Loucy (cell line): ENCODE measurements at regions not wholly inside any gene's neighbourhood (a gene's known extent, or its start where the extent isn't known, plus 50 kb on each side); places are given as distances from the start of the nearest gene placed in this dataset.

Experiments
- H2AFZ ChIP-seq: fragments of 200-600 bp; sonication (generic); 2 replicates; pipeline ENCODE4 v1.6.0; 2016; ENCODE audit warnings: antibody characterized with exemption, mild to moderate bottlenecking, low read length, moderate library complexity
- H3F3A ChIP-seq: fragments of 200-600 bp; 2 replicates; pipeline ENCODE4 v1.6.0; 2016; ENCODE audit warnings: antibody characterized with exemption, low read depth, mild to moderate bottlenecking
- H3K27me3 ChIP-seq: fragments of 200-600 bp; sonication (generic); 2 replicates; pipeline ENCODE4 v1.6.1; 2014; ENCODE audit warnings: low read length, mild to moderate bottlenecking; ENCODE audit not compliant: insufficient read depth, poor library complexity, severe bottlenecking
- H3K36me3 ChIP-seq: fragments of 200-600 bp; sonication (generic); 2 replicates; pipeline ENCODE4 v1.6.1; 2016; ENCODE audit warnings: low read length; ENCODE audit not compliant: insufficient read depth
- H3K4me1 ChIP-seq: fragments of 200-600 bp; sonication (generic); 2 replicates; pipeline ENCODE4 v1.5.1; 2014; ENCODE audit warnings: low read length, mild to moderate bottlenecking; ENCODE audit not compliant: insufficient read depth, poor library complexity, severe bottlenecking
- H3K4me2 ChIP-seq: fragments of 200-600 bp; sonication (generic); 2 replicates; pipeline ENCODE4 v1.6.0; 2014; ENCODE audit warnings: antibody characterized with exemption, low read length, low read depth, mild to moderate bottlenecking; ENCODE audit not compliant: poor library complexity, severe bottlenecking
- H3K4me3 ChIP-seq: fragments of 200-600 bp; sonication (generic); 2 replicates; pipeline ENCODE4 v1.5.1; 2014; ENCODE audit warnings: low read length, mild to moderate bottlenecking, mixed read lengths; ENCODE audit not compliant: poor library complexity, severe bottlenecking
- H3K79me2 ChIP-seq: fragments of 200-600 bp; sonication (generic); 2 replicates; pipeline ENCODE4 v1.6.1; 2014; ENCODE audit warnings: low read length; ENCODE audit not compliant: insufficient read depth
- H3K9ac ChIP-seq: fragments of 200-600 bp; sonication (generic); 2 replicates; pipeline ENCODE4 v1.6.0; 2014; ENCODE audit warnings: mild to moderate bottlenecking, low read depth, low read length, moderate library complexity; ENCODE audit not compliant: poor library complexity, severe bottlenecking
- H3K9me2 ChIP-seq: fragments of 200-600 bp; sonication (generic); replicated peaks from 2 replicates; pipeline ENCODE4 v1.6.1; 2016; ENCODE audit warnings: low read depth, low read length, mixed read lengths
- H3K9me3 ChIP-seq: fragments of 200-600 bp; sonication (generic); 2 replicates; pipeline ENCODE4 v1.6.1; 2014; ENCODE audit warnings: mild to moderate bottlenecking, antibody characterized with exemption, low read length, low read depth; ENCODE audit not compliant: insufficient read depth
- H4K20me1 ChIP-seq: fragments of 200-600 bp; sonication (generic); 2 replicates; pipeline ENCODE4 v1.6.0; 2014; ENCODE audit warnings: antibody characterized with exemption, low read length, mild to moderate bottlenecking; ENCODE audit not compliant: insufficient read depth, poor library complexity, severe bottlenecking
- CTCF ChIP-seq: fragments of 200-600 bp; sonication (generic); conservative IDR thresholded peaks from 2 replicates; pipeline ENCODE4 v1.5.1; 2014; ENCODE audit warnings: mild to moderate bottlenecking, antibody characterized with exemption, low read length
- EZH2phosphoT487 ChIP-seq: fragments of 200-600 bp; IDR thresholded peaks from 2 replicates; pipeline ENCODE4 v1.6.1; 2018; ENCODE audit warnings: antibody characterized with exemption, mild to moderate bottlenecking, moderate library complexity, borderline replicate concordance

GRCh38 chr22:26825960-26826935 is 168.9 kb downstream of the MIAT start:
- Histone ChIP-seq H3K9me3 (no peaks in the 10 kb centered on the region), H3K9ac (no peak overlapping the region), H3K4me3 (no peak overlapping the region), H2AFZ (no peak overlapping the region), H3K9me2 (no peaks in the 10 kb centered on the region), H3K79me2 (no peaks in the 10 kb centered on the region), H3K4me1 (no peaks in the 10 kb centered on the region), H4K20me1 (no peaks in the 10 kb centered on the region), H3K27me3 (no peaks in the 10 kb centered on the region), H3K4me2 (no peak overlapping the region), H3F3A (no peaks in the 10 kb centered on the region), H3K36me3 (no peaks in the 10 kb centered on the region)
- TF ChIP-seq CTCF (no peak), EZH2phosphoT487 (no peak)

GRCh38 chr22:26827611-26828010 is 170.2 kb downstream of the MIAT start:
- Histone ChIP-seq H3K4me2 (no peak overlapping the region), H3F3A (no peaks in the 10 kb centered on the region), H3K4me3 (no peak overlapping the region), H3K9ac (no peak overlapping the region), H4K20me1 (no peaks in the 10 kb centered on the region), H3K4me1 (no peaks in the 10 kb centered on the region), H3K79me2 (no peaks in the 10 kb centered on the region), H3K36me3 (no peaks in the 10 kb centered on the region), H3K9me2 (no peaks in the 10 kb centered on the region), H2AFZ (no peak overlapping the region), H3K27me3 (no peaks in the 10 kb centered on the region), H3K9me3 (no peaks in the 10 kb centered on the region)
- TF ChIP-seq CTCF (no peak), EZH2phosphoT487 (no peak)

GRCh38 chr22:26828311-26828710 is 170.9 kb downstream of the MIAT start:
- no peaks in the 10 kb centered on the region for H3K4me1 ChIP-seq
- no peaks in the 10 kb centered on the region for H3K9me3 ChIP-seq
- no peaks in the 10 kb centered on the region for H3K27me3 ChIP-seq
- no peaks in the 10 kb centered on the region for H3K36me3 ChIP-seq
- H3K79me2 ChIP-seq, result no peaks in the 10 kb centered on the region
- H4K20me1 ChIP-seq, result no peaks in the 10 kb centered on the region
- no peak for TF ChIP-seq CTCF
- no peak for TF ChIP-seq EZH2phosphoT487
- no peaks in the 10 kb centered on the region for H3K9me2 ChIP-seq
- no peak overlapping the region for H2AFZ ChIP-seq
- no peak overlapping the region for H3K4me3 ChIP-seq
- no peaks in the 10 kb centered on the region for H3F3A ChIP-seq
- no peak overlapping the region for H3K9ac ChIP-seq
- H3K4me2 ChIP-seq, result no peak overlapping the region
